IMR-90 (cell line): ENCODE measurements at regions not wholly inside any gene's neighbourhood (a gene's known extent, or its start where the extent isn't known, plus 50 kb on each side); places are given as distances from the start of the nearest gene placed in this dataset.

Experiments
- ATAC-seq: fragments of 200-7000 bp; cut with Tn5 transposase; 2 replicates; pipeline ENCODE4 v1.9.1; 2020; ENCODE audit warnings: low read depth, mild to moderate bottlenecking, moderate library complexity
- BruUV-seq: library from RNA; stranded (reverse); fragments of 400-500 nt; replicated peaks from 2 replicates; lab custom pipeline; 2021; lab: Mats Ljungman, UMichigan
- CTCF ChIA-PET: fragments of 300-600 bp; formaldehyde crosslinking; extraction: SDS; loops from one replicate; lab custom pipeline; 2021; ENCODE audit warnings: antibody characterized with exemption; lab: Yijun Ruan, JAX
- POLR2A ChIA-PET: fragments of 300-600 bp; sonication (Branson Sonifier 250); formaldehyde crosslinking; loops from one replicate; lab custom pipeline; 2022; ENCODE audit warnings: antibody characterized with exemption; ENCODE audit not compliant: unreplicated experiment; lab: Charles Lee
- DNase-seq: peaks from one replicate; pipeline ENCODE4 v3.0.0; 2013
- H2AFZ ChIP-seq: replicated peaks from 2 replicates; pipeline ENCODE3; 2013; ENCODE audit warnings: low read length, mild to moderate bottlenecking; ENCODE audit not compliant: poor library complexity
- H2AK5ac ChIP-seq: 2 replicates; pipeline ENCODE4 v1.6.1; 2013; ENCODE audit warnings: low read depth, low read length, inconsistent platforms
- H2AK9ac ChIP-seq: replicated peaks from 2 replicates; pipeline ENCODE3; 2013; ENCODE audit warnings: mild to moderate bottlenecking, low read depth, low read length, moderate library complexity; ENCODE audit not compliant: poor library complexity
- H2BK120ac ChIP-seq: 2 replicates; pipeline ENCODE4 v1.6.1; 2013; ENCODE audit warnings: low read depth, low read length, inconsistent platforms
- H2BK15ac ChIP-seq: 3 replicates; pipeline ENCODE4 v1.6.1; 2013; ENCODE audit warnings: low read depth, low read length, inconsistent platforms
- H2BK20ac ChIP-seq: 2 replicates; pipeline ENCODE4 v1.6.1; 2013; ENCODE audit warnings: low read depth, mild to moderate bottlenecking, inconsistent platforms, low read length, moderate library complexity
- H2BK5ac ChIP-seq: 2 replicates; pipeline ENCODE4 v1.6.1; 2013; ENCODE audit warnings: mild to moderate bottlenecking, low read depth, low read length, inconsistent platforms; ENCODE audit not compliant: poor library complexity, severe bottlenecking
- H3K14ac ChIP-seq: replicated peaks from 2 replicates; pipeline ENCODE4 v1.6.1; 2013; ENCODE audit warnings: low read depth, low read length, inconsistent platforms
- H3K18ac ChIP-seq: 2 replicates; pipeline ENCODE4 v1.6.1; 2013; ENCODE audit warnings: low read depth, low read length, control low read depth
- H3K23ac ChIP-seq: 2 replicates; pipeline ENCODE4 v1.6.1; 2013; ENCODE audit warnings: low read depth, low read length, inconsistent platforms
- H3K27ac ChIP-seq: 2 replicates; pipeline ENCODE4 v1.5.1; 2013; ENCODE audit warnings: mild to moderate bottlenecking, control low read depth, low read length; ENCODE audit not compliant: insufficient read depth
- H3K27me3 ChIP-seq: 2 replicates; pipeline ENCODE4 v1.6.1; 2013; ENCODE audit warnings: low read length; ENCODE audit not compliant: control insufficient read depth, insufficient read depth
- H3K36me3 ChIP-seq: 2 replicates; pipeline ENCODE4 v1.6.1; 2013; ENCODE audit warnings: low read length, mixed read lengths; ENCODE audit not compliant: control insufficient read depth, insufficient read depth
- H3K4ac ChIP-seq: 2 replicates; pipeline ENCODE4 v1.6.1; 2013; ENCODE audit warnings: low read depth, low read length, inconsistent platforms
- H3K4me1 ChIP-seq: 2 replicates; pipeline ENCODE4 v1.6.1; 2013; ENCODE audit warnings: low read length, mixed read lengths; ENCODE audit not compliant: control insufficient read depth, insufficient read depth
- H3K4me2 ChIP-seq: 2 replicates; pipeline ENCODE4 v1.6.1; 2013; ENCODE audit warnings: low read depth, mild to moderate bottlenecking, control low read depth, low read length, moderate library complexity
- H3K4me3 ChIP-seq: 2 replicates; pipeline ENCODE4 v1.5.1; 2013; ENCODE audit warnings: low read depth, mild to moderate bottlenecking, control low read depth, low read length, moderate library complexity; ENCODE audit not compliant: insufficient read depth
- H3K56ac ChIP-seq: 2 replicates; pipeline ENCODE4 v1.6.1; 2013; ENCODE audit warnings: low read length, inconsistent platforms; ENCODE audit not compliant: insufficient read depth; ENCODE audit errors: extremely low read depth
- H3K79me1 ChIP-seq, 2 experiments: 2 replicates each; pipeline ENCODE4 v1.6.1; 2013; ENCODE audit warnings: low read length in 2 of 2, inconsistent platforms in 1 of 2, low read depth in 1 of 2
- H3K9ac ChIP-seq: 2 replicates; pipeline ENCODE4 v1.6.1; 2013; ENCODE audit warnings: low read depth, low read length, control low read depth
- H3K9me1 ChIP-seq: 2 replicates; pipeline ENCODE4 v1.6.1; 2013; ENCODE audit warnings: low read length, inconsistent platforms; ENCODE audit not compliant: insufficient read depth
- H3K9me3 ChIP-seq: 2 replicates; pipeline ENCODE4 v1.6.1; 2013; ENCODE audit warnings: low read length; ENCODE audit not compliant: control insufficient read depth, insufficient read depth
- H4K20me1 ChIP-seq: 2 replicates; pipeline ENCODE4 v1.6.1; 2013; ENCODE audit warnings: low read length, inconsistent platforms; ENCODE audit not compliant: insufficient read depth
- H4K5ac ChIP-seq: 2 replicates; pipeline ENCODE4 v1.6.1; 2013; ENCODE audit warnings: mild to moderate bottlenecking, low read depth, low read length, control low read depth
- H4K8ac ChIP-seq, 2 experiments: 2 replicates each; pipeline ENCODE4 v1.6.1; 2013; ENCODE audit warnings: low read depth in 2 of 2, low read length in 2 of 2, control low read depth in 1 of 2, inconsistent platforms in 1 of 2
- H4K91ac ChIP-seq: 2 replicates; pipeline ENCODE4 v1.6.1; 2013; ENCODE audit warnings: low read depth, low read length, inconsistent platforms; ENCODE audit not compliant: insufficient read depth
- BHLHE40 ChIP-seq: fragments of 150-350 bp; IDR thresholded peaks from 2 replicates; pipeline ENCODE4 v1.6.1; 2016; ENCODE audit warnings: mild to moderate bottlenecking, low read depth, low read length
- CEBPB ChIP-seq: IDR thresholded peaks from 2 replicates; pipeline ENCODE4 v1.6.1; 2012; ENCODE audit warnings: low read depth, low read length, improper control_type of control experiment
- CHD1 ChIP-seq: IDR thresholded peaks from 2 replicates; pipeline ENCODE4 v1.6.1; 2012; ENCODE audit warnings: low read depth, low read length, improper control_type of control experiment
- CTCF ChIP-seq: conservative IDR thresholded peaks from 2 replicates; pipeline ENCODE4 v1.5.1; 2012; ENCODE audit warnings: mild to moderate bottlenecking, low read depth, low read length, improper control_type of control experiment
- ELK1 ChIP-seq: fragments of 150-350 bp; IDR thresholded peaks from 2 replicates; pipeline ENCODE4 v1.6.1; 2016; ENCODE audit warnings: low read depth, mild to moderate bottlenecking, low read length, moderate library complexity, borderline replicate concordance
- FOS ChIP-seq: fragments of 150-350 bp; IDR thresholded peaks from 2 replicates; pipeline ENCODE4 v1.6.1; 2016; ENCODE audit warnings: low read depth, low read length
- MAFK ChIP-seq: IDR thresholded peaks from 2 replicates; pipeline ENCODE4 v1.6.1; 2012; ENCODE audit warnings: low read depth, low read length, improper control_type of control experiment
- MAZ ChIP-seq: IDR thresholded peaks from 2 replicates; pipeline ENCODE4 v1.6.1; 2012; ENCODE audit warnings: low read depth, mild to moderate bottlenecking, low read length, improper control_type of control experiment, moderate library complexity, borderline replicate concordance
- MXI1 ChIP-seq: IDR thresholded peaks from 2 replicates; pipeline ENCODE4 v1.6.1; 2012; ENCODE audit warnings: low read depth, mild to moderate bottlenecking, low read length, moderate library complexity, borderline replicate concordance
- NFE2L2 ChIP-seq: fragments of 150-350 bp; IDR thresholded peaks from 2 replicates; pipeline ENCODE4 v1.6.1; 2016; ENCODE audit warnings: low read depth, mild to moderate bottlenecking, low read length
- POLR2A ChIP-seq: IDR thresholded peaks from 2 replicates; pipeline ENCODE4 v1.6.1; 2012; ENCODE audit warnings: mild to moderate bottlenecking, low read depth, low read length
- RAD21 ChIP-seq: IDR thresholded peaks from 2 replicates; pipeline ENCODE4 v1.6.1; 2012; ENCODE audit warnings: low read length, improper control_type of control experiment
- RCOR1 ChIP-seq: IDR thresholded peaks from 2 replicates; pipeline ENCODE4 v1.6.1; 2012; ENCODE audit warnings: mild to moderate bottlenecking, low read length, improper control_type of control experiment; ENCODE audit not compliant: insufficient replicate concordance
- RFX5 ChIP-seq: IDR thresholded peaks from 2 replicates; pipeline ENCODE4 v1.8.0; 2012; ENCODE audit warnings: low read depth, mild to moderate bottlenecking, low read length, moderate library complexity
- SMC3 ChIP-seq: fragments of 150-350 bp; IDR thresholded peaks from 2 replicates; pipeline ENCODE4 v1.6.1; 2016; ENCODE audit warnings: low read depth, mild to moderate bottlenecking, antibody characterized with exemption, low read length, moderate library complexity
- WGBS, 2 experiments: methylation state at CpG; one replicate each; pipeline versions ENCODE4 v1.1.5 to v1.1.7; 2013; ENCODE audit warnings: missing lambda C conversion rate in 2 of 2; ENCODE audit not compliant: insufficient read length in 1 of 2; ENCODE audit errors: extremely low coverage in 2 of 2; 5-methylcytosine and 5-hydroxymethylcytosine counted together
- dilution Hi-C: fragments of 300-500 bp; cut with HindIII; formaldehyde crosslinking; loops from one replicate; pipeline ENCODE4 v1.14.3; 2018; ENCODE audit warnings: low sequenced_read_pairs; ENCODE audit not compliant: unreplicated experiment
- in situ Hi-C: fragments of 300-500 bp; cut with MboI; formaldehyde crosslinking; loops from 3 replicates; pipeline ENCODE4 v1.14.3; 2019; ENCODE audit warnings: low sequenced_read_pairs, inconsistent platforms, mixed read lengths
- intact Hi-C: fragments of 100-400 bp; cut with micrococcal nuclease; formaldehyde crosslinking; loops from 2 replicates; pipeline ENCODE4 v1.10.0; 2022
- TF ChIP-seq, protein P1 (sequence below): fragments of 150-350 bp; IDR thresholded peaks from 2 replicates; pipeline ENCODE4 v1.6.1; 2017; ENCODE audit warnings: mild to moderate bottlenecking, antibody characterized with exemption, low read length, low read depth

DNA sequence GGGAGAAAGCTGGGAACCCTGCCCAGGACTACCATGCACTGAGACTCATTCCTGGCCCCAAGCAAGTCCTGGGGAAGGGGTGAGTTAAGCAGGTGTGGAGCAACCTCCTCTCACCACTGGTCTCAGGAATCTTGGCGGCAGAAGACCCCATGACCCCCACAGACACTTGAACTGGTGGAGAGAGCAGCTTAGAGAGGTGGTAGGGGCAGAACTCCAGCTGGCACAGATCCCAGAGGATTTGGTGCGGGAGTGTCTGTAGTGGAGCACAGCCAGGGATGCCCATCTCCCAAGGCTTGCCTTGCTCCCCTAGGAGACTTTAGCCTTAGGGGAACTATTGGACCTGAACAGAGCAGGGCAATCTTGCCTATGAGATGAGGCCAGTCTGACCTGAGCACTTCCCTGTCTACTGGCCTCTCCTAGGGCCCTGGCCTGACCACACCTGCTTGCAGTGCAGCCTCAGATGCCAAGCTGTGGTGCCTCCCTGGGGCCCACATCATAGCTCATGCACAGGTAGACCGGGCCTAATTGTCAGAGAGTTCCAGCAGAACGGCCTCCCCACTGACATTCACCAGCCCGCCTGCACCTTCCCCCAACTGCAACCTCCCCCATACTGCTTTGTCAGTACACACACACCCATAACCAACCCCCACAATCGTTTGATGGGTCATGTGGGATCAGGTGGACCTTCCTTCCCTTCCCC is 78.0 kb downstream of the NAA11 start:
- no peak overlapping the region for H3K9ac ChIP-seq
- ATAC-seq (no peak), DNase-seq (no peak)
- H2BK15ac ChIP-seq = no peak overlapping the region
- no peak overlapping the region for H3K27ac ChIP-seq
- H4K20me1 ChIP-seq = no peaks in the 10 kb centered on the region
- H4K91ac ChIP-seq = no peak overlapping the region
- no peak overlapping the region for H2BK20ac ChIP-seq
- no peak overlapping the region for H3K4me3 ChIP-seq
- intact Hi-C loops = no loop called here
- CTCF ChIA-PET = no interaction called here
- in situ Hi-C loops = no loop called here
- H3K56ac ChIP-seq = no peak overlapping the region
- H3K14ac ChIP-seq = no peak overlapping the region
- no peak overlapping the region for H4K8ac ChIP-seq
- H3K79me1 ChIP-seq = no peaks in the 10 kb centered on the region
- H3K9me3 ChIP-seq = no peaks in the 10 kb centered on the region
- H3K27me3 ChIP-seq = no peaks in the 10 kb centered on the region
- no peaks in the 10 kb centered on the region for H3K9me1 ChIP-seq
- no peak for TF ChIP-seq MXI1
- TF ChIP-seq RFX5 = no peak
- no peak for TF ChIP-seq ELK1
- no peak for TF ChIP-seq POLR2A
- TF ChIP-seq SMC3 = no peak
- no peak for TF ChIP-seq CHD1
- TF ChIP-seq MAFK = no peak
- TF ChIP-seq BHLHE40 = no peak
- no peak for TF ChIP-seq NFE2L2
- TF ChIP-seq CEBPB = no peak
- TF ChIP-seq RCOR1 = no peak
- no peak for TF ChIP-seq RAD21
- no peak for TF ChIP-seq FOS
- no peak for TF ChIP-seq CTCF
- no peak for TF ChIP-seq MAZ
- TF ChIP-seq, protein P1, sequence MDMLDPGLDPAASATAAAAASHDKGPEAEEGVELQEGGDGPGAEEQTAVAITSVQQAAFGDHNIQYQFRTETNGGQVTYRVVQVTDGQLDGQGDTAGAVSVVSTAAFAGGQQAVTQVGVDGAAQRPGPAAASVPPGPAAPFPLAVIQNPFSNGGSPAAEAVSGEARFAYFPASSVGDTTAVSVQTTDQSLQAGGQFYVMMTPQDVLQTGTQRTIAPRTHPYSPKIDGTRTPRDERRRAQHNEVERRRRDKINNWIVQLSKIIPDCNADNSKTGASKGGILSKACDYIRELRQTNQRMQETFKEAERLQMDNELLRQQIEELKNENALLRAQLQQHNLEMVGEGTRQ = no peak
- H3K4ac ChIP-seq = no peak overlapping the region
- no TSS peak for BruUV-seq
- no peak overlapping the region for H2AK5ac ChIP-seq
- no peak overlapping the region for H2AK9ac ChIP-seq
- H3K4me1 ChIP-seq = no peaks in the 10 kb centered on the region
- H2AFZ ChIP-seq = no peak overlapping the region
- H4K5ac ChIP-seq = no peak overlapping the region
- H2BK120ac ChIP-seq = no peak overlapping the region
- H2BK5ac ChIP-seq = no peak overlapping the region
- POLR2A ChIA-PET = no interaction called here
- dilution Hi-C loops = no loop called here
- no peaks in the 10 kb centered on the region for H3K36me3 ChIP-seq
- no CpG with 5 or more reads among the region's 6 CpGs for WGBS, 2 experiments
- no peak overlapping the region for H3K4me2 ChIP-seq
- H3K23ac ChIP-seq = no peak overlapping the region
- no peak overlapping the region for H3K18ac ChIP-seq
